ENCODE measurements at regions not wholly inside any gene's neighbourhood (a gene's known extent, or its start where the extent isn't known, plus 50 kb on each side); places are given as distances from the start of the nearest gene placed in this dataset.

GRCh38 chr14:30431552-30431951, 127.4 kb upstream of the G2E3 start:
- TF ChIP-seq EZH2 (IDR thresholded peaks at IDR 0.05; ENCODE audit: insufficient read depth, poor library complexity, severe bottlenecking) = no peak
- no peak for TF ChIP-seq EZH2phosphoT487 (IDR thresholded peaks at IDR 0.05; ENCODE audit: insufficient read depth, low read depth)

All from GM23248 (cell line).